Kasumi-1 (cell line): ENCODE measurements at regions not wholly inside any gene's neighbourhood (a gene's known extent, or its start where the extent isn't known, plus 50 kb on each side); places are given as distances from the start of the nearest gene placed in this dataset.

ENCODE experiments used
- DNase-seq, 2 experiments: peaks; one replicate each; lab custom pipeline; 2025; lab: John Stamatoyannopoulos, UW

- no peak for DNase-seq
Observed at GRCh38 chr3:72372161-72372560, 476.1 kb downstream of the SHQ1 start.

DNA sequence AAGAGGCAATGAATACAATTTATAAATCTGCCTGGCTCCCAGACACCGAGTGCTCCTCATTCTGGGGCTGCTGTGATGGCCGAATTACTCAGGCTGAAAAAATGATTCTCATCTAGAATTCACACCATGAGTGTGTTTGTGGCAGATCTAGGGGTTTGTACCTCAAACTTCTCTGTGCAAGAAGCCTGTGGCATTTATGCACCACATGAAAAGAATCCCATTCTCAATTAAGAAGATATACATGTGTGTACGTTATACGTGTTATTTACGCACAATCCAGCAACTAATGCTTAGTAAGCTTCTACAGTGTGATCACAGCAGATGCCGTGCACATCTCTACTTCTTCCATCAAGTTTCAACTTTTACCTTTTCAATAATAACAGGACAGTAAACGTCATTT lies 476.8 kb downstream of the SHQ1 start:
- DNase-seq = no peak

DNA sequence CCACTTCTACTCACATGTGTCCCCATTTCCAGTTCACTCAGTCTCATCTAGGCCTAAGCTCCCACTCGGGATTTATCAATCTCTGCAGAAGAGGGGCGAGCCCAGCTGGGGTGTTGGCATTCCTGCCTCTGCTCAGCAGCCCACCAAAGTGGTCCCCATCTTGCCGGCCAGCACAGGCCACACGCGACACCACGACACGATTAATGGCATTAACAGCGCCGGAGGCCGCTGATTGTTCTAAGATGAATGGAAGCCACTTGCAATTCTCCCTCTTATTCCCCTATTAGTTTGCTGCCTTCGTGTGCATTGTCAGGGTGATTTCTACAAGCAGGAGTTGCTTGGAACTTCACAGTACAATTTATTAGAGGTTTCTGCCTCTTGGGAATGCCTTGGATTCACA lies 477.3 kb downstream of the SHQ1 start:
- DNase-seq = no peak

GRCh38 chr3:72369681-72370080 lies 478.6 kb downstream of the SHQ1 start:
- no peak for DNase-seq

- DNase-seq = no peak
Observed at GRCh38 chr3:72368331-72368975, 479.8 kb downstream of the SHQ1 start.

DNA sequence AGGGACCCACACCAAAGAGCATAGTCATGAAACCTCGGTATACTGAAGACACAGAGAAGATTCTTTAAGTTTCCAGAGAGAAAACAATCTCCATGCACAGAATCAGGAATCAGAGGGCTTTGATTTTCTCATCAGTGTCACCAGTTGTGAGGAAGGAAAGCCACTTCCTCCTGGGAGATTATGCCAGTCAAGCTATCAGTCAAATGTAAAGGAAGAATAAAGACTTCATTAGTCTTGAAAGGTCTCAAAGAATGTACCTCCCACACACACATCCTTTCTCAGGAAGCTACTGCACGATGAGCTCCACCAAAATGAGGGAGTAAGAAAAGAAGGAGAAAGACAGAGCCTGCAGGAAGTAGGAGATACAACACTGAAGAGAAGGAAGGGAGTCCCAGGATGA lies 486.3 kb downstream of the SHQ1 start:
- no peak for DNase-seq

GRCh38 chr3:72359743-72360142 lies 488.5 kb downstream of the SHQ1 start:
- DNase-seq = no peak

DNA sequence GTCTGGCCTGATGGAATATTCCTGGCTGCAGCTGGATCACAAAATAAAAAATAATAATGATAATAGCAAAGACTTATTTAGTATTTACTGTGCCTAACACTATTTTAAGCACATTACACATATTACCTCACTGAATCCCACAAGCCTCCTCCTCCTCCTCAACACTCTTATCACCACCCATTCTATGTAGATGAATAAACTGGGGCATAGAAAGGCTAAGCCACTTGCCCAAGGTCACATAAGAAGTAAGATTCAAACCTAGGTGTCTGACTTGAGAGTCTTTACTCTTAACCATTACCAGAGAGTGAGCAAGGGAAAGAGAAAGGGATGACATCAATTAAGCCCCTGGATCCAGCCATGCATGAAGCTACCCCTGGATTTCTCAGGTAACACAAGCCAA lies 493.1 kb downstream of the SHQ1 start:
- DNase-seq = no peak

DNA sequence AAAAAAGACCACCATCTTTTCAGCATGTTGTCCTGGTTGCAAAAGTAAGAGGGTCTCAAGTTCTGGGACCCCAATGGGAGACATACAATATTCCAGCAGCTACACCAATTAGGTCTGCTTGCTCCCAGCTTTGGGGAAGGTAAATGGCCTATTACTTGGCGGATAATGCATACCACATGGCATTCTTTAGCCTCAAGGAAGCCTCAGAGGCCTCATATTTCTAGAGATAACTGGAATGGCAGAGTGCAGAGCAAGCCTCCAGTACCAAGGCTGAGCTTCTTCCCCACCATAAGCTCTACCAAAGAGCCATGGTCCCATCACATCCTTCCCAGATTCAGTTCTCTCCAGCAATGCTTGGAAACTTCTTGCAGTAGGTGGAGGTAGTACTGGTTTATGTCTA lies 493.8 kb downstream of the SHQ1 start:
- DNase-seq = no peak

- DNase-seq = no peak
Observed at GRCh38 chr3:72353236-72354128, 494.8 kb downstream of the SHQ1 start.

DNA sequence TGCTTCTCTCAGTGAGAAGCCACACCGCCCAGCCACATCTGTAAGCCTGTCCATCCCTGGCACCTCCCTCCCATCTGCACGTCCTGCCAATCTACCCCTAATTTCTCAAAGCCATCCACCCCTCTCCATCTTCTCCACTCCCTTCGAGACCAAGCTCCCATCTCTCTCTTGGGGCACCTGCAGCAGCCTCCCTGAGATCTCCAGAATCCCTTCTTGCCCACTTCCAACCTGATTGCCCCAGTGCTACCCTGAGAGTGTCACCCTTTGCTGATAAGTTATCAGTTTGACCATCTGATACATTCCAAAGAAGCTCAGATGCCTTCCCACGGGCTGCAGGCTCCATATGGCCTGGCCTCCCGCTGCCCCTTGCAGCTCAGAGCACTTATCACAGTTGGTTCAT lies 496.1 kb downstream of the SHQ1 start:
- no peak for DNase-seq

GRCh38 chr3:72351536-72351935 lies 496.7 kb downstream of the SHQ1 start:
- no peak for DNase-seq

GRCh38 chr3:72350761-72351505 lies 497.3 kb downstream of the SHQ1 start:
- DNase-seq = no peak

DNA sequence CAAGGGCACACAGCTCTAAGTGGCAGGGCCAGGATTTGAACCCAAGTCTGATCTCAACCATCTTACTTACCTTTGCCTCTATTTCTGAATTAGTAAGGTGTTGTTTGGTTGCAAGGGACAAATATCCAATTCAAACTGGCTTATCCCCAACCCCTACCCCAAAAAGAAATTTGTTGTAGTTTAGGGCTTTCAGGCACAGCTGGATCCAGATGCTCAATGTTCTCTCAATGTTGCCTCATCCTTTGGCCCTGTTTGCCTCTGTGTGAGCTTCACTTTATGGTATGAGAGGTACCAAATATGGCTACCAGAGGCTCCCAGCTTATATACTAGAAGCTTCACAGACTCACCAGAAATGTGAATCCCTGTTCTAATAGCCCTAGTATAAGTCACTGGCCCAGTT lies 499.9 kb downstream of the SHQ1 start:
- no peak for DNase-seq

DNA sequence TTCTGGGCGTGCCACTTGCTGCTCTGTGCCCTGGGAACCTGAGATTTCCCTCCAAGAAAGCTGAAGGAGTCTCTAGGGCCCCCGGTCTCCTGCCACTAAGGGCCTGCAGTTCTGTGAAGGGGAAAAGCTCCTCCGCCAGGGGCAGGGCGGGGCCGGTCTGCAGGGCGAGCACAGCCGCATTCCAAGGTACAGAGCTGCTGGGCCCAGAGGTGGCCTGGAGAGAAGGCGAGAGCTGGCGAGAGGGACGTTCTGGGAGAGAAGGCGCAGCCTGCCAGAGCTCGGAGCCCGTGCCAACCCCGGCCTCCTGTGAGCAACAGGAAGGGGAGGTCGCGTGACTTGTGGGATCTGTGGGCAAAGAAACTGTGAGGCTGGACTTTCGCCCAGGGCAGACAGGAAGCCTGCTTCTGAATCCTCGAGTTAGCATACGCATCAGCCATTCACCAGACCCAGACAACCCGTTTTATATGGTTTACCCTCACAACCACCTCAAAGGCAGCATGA lies 500.4 kb downstream of the SHQ1 start:
- peak; percentile 28 to 51 for DNase-seq

DNA sequence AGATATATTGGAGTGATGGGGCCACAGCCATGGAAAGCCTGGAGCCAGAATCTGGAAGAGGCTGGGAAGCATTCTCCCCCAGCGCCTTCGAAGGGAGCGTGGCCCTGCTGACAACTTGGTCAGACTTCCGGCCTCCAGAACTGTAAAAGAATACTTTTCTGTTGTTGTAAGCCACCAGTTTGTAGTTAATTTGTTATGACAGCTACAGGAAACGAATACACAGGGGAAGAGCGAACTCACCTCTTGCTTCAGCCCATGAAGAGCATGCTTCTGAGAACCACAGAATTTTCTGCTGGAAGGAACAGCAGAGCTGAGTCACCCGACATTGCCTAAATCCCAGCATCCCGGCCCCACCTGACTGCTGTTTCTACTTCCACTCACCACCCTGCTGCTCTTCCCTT lies 501.7 kb downstream of the SHQ1 start:
- DNase-seq = no peak

- no peak for DNase-seq
Observed at GRCh38 chr3:72345980-72346379, 502.3 kb downstream of the SHQ1 start.

DNA sequence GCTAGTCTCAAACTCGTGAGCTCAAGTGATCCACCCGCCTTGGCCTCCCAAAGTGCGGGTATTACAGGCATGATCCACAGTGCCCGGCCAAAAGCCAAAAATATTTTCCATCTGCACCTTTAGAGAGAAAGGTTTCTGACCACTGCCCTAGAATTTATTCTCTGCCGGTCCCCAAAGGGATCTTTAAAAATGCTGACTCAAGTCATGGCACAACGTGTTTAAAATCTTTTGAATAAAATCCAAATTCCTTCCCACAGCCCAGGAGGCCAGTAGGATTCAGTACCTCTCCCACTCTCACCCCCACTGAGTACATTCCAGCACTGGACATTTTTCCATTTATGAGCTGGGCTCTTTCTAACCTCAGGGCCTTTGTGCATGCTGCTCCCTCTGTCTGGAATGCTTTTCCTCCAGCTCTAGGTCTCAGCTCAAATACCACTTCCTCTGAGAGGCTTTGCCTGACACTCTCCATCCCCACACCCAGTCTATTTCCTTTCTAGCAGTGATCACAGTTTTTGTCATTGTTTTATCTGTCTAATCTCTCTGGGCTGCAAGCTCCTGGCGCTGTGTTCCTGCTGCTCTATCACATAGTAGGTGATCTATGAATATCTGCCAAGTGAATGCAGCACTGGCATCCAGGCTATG lies 502.9 kb downstream of the SHQ1 start:
- no peak for DNase-seq

- DNase-seq = no peak
Observed at GRCh38 chr3:72344647-72345046, 503.6 kb downstream of the SHQ1 start.

DNA sequence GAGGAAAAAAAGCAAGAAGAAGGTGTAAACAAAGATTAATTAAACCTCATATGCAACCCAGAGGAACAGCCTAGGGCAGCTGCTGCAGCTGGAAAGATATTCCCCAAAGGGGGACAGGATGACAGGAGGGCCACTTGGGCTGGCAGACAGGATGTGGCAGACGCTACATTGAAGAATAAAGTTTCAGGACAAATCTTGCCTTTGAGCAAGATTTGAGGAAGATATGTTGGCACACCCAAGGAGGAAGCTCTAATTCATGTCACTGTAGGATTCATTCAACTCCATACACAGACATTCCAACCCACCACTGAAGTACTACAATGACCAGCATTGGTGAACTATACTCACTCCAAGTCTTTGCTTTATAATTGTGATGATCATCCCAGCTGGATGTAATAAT lies 504.0 kb downstream of the SHQ1 start:
- DNase-seq = no peak

- DNase-seq = no peak
Observed at GRCh38 chr3:72343078-72343477, 505.2 kb downstream of the SHQ1 start.

DNA sequence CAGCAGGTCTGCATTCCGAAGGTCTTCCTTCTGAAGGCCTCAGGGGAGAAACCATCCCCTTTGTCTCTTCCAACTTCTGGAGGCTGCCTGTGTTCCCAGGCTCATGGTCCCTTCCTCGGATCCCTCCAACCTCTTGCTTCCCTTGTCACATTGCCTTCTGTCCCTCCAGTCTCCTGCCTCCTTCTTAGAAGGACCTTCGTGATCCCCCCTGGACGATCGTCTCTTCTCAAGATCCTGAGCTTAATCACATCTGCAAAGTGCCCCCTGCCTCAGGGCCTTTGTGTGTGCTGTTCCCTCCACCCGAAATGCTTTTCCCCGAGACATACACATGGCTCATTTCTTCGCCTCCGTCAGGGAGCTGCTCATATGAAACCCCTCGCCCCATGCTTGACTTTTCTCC lies 505.8 kb downstream of the SHQ1 start:
- no peak for DNase-seq
